ENCODE measurements at regions not wholly inside any gene's neighbourhood (a gene's known extent, or its start where the extent isn't known, plus 50 kb on each side); places are given as distances from the start of the nearest gene placed in this dataset.
A peak's percentile ranks its signal among the peaks of the same experiment; 100 is the strongest.

GRCh38 chr18:72207280-72207679 is 336.9 kb downstream of the CBLN2 start:
- TF ChIP-seq, protein P1, sequence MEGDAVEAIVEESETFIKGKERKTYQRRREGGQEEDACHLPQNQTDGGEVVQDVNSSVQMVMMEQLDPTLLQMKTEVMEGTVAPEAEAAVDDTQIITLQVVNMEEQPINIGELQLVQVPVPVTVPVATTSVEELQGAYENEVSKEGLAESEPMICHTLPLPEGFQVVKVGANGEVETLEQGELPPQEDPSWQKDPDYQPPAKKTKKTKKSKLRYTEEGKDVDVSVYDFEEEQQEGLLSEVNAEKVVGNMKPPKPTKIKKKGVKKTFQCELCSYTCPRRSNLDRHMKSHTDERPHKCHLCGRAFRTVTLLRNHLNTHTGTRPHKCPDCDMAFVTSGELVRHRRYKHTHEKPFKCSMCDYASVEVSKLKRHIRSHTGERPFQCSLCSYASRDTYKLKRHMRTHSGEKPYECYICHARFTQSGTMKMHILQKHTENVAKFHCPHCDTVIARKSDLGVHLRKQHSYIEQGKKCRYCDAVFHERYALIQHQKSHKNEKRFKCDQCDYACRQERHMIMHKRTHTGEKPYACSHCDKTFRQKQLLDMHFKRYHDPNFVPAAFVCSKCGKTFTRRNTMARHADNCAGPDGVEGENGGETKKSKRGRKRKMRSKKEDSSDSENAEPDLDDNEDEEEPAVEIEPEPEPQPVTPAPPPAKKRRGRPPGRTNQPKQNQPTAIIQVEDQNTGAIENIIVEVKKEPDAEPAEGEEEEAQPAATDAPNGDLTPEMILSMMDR (IDR thresholded peaks at IDR 0.05; ENCODE audit: extremely low read depth, missing control alignments) = no peak
- no peak for DNase-seq (ENCODE audit: low spot score)

DNA sequence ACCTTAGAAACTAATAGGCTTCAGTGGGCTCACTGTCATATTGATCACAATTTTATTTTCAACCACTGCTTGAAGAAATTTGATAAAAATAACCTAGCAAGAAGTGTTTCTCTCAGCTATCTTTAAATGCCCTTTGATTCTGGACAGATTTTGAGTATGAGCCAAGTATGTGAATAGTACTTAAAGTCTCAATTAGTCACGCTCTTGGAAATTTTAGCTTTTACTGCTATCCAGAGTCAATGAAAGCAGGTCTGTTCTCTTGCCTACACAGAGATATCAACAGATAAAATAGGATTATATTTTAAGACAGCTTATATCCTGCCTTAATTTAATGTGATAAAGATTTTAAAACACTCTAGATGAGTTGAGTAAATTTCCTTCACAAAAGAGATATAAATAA is 337.3 kb downstream of the CBLN2 start:
- TF ChIP-seq, protein P1 (IDR thresholded peaks at IDR 0.05; ENCODE audit: extremely low read depth, missing control alignments) = no peak
- no peak for DNase-seq (ENCODE audit: low spot score)

DNA sequence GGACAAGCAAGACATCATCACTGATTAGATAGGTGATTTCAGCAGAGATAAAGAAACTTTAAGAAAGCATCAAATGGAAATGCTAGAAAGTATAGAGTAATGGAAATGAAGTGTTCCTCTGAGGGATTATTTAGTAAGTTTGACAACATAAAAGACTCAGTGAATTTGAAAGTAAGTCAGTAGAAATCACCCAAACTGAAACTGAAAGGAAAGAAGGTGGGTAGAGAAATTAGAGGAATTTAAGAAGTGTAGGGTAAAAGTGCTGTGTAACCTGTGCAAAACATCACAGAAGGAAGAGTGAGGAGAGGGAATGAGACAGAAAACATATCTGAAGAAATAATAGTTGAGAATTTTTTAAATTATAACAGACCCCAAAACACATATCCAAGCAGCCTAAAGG is 343.1 kb downstream of the CBLN2 start:
- no peak for DNase-seq (ENCODE audit: low spot score)
- TF ChIP-seq, protein P1 (IDR thresholded peaks at IDR 0.05; ENCODE audit: extremely low read depth, missing control alignments) = no peak

GRCh38 chr18:72197591-72197990 is 346.6 kb downstream of the CBLN2 start:
- DNase-seq (ENCODE audit: low spot score) = no peak
- TF ChIP-seq, protein P1 (IDR thresholded peaks at IDR 0.05; ENCODE audit: extremely low read depth, missing control alignments) = no peak

DNA sequence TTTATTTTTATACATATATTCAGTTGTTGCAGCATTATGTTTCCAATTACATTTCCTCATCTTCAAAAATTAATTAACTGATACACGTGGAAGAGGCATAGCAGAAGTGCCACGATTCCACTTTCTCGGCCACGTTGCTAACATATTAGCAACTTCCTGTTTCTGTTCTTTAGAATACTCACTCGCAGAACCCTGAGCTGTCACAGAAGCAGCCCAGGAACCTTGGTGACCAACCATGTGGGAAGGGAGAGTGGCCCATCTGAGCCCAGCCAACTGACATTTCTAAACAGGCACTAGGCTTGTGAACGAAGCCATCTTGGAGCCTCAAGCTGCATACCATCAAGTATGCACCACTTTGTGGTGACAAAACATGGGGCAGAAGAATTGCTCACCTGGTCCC is 350.1 kb downstream of the CBLN2 start:
- no peak for DNase-seq (ENCODE audit: low spot score)
- TF ChIP-seq, protein P1 (IDR thresholded peaks at IDR 0.05; ENCODE audit: extremely low read depth, missing control alignments) = no peak

DNA sequence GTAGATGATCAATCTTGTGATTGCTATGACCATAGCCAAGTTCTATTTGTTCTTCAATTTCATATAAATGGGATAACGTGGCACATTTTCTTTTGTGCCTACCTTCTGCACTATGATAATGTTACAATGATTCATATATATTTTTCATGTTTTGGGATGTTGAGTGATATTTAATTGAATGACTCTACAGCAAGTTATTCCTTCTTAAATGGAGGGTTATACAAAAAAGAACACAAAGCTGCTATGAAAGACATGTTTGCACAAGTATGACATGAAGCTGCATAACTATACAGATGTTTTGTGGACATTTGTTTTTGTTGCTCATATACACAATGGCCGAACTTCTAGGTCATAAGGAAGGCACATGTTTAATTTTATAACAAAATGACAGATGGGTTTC is 356.2 kb downstream of the CBLN2 start:
- TF ChIP-seq, protein P1 (IDR thresholded peaks at IDR 0.05; ENCODE audit: extremely low read depth, missing control alignments) = no peak
- no peak for DNase-seq (ENCODE audit: low spot score)

GRCh38 chr18:72181241-72181764 is 362.8 kb downstream of the CBLN2 start:
- DNase-seq (ENCODE audit: low spot score) = peak; percentile 25

More at GRCh38 chr18:72181241-72181764, 362.8 kb downstream of the CBLN2 start:
- TF ChIP-seq, protein P1 (IDR thresholded peaks at IDR 0.05; ENCODE audit: extremely low read depth, missing control alignments) = no peak
